ENCODE measurements at regions not wholly inside any gene's neighbourhood (a gene's known extent, or its start where the extent isn't known, plus 50 kb on each side); places are given as distances from the start of the nearest gene placed in this dataset.

DNA sequence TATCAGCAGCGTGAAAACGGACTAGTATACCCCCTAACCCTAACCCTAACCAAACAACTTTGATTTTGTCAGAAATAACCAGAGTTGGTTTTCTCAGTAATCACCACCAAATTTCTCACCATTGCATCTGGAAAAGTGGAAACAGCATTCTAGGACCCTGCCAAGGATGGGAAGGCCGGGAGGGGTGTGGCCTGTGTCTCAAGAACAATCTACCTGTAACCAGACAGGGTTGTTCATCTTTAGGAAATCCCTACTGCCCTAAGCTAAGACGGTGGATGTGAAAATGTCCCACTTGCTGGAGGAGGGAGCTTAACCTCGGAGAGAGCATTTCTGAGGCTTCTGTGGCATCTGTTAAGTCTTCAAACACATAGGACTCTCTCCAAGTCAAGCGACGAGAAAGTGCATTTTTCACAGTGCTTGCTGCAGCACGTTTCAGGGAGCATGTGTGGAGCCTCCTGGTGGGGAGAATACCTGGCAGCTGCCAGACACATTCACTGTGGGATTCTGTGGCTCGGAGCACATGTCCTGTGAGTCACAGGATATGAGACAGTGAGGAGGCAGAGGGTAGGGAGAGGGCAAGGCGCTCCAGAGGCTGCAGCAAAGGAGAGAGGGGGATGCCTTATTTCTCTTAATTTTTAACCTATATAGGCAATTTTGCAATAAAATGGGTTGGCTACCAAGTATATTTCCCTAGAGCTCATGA, 207.5 kb downstream of the SPP2 start:
- TF ChIP-seq MXI1 (conservative IDR thresholded peaks at IDR 0.05; ENCODE audit: poor library complexity, severe bottlenecking) (no peak), RAD21 (conservative IDR thresholded peaks at IDR 0.05) (peak; percentile 56)
- TF ChIP-seq, protein P1, sequence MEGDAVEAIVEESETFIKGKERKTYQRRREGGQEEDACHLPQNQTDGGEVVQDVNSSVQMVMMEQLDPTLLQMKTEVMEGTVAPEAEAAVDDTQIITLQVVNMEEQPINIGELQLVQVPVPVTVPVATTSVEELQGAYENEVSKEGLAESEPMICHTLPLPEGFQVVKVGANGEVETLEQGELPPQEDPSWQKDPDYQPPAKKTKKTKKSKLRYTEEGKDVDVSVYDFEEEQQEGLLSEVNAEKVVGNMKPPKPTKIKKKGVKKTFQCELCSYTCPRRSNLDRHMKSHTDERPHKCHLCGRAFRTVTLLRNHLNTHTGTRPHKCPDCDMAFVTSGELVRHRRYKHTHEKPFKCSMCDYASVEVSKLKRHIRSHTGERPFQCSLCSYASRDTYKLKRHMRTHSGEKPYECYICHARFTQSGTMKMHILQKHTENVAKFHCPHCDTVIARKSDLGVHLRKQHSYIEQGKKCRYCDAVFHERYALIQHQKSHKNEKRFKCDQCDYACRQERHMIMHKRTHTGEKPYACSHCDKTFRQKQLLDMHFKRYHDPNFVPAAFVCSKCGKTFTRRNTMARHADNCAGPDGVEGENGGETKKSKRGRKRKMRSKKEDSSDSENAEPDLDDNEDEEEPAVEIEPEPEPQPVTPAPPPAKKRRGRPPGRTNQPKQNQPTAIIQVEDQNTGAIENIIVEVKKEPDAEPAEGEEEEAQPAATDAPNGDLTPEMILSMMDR (IDR thresholded peaks at IDR 0.05; ENCODE audit: poor library complexity, severe bottlenecking): peak; percentile 61
